ENCODE measurements at regions not wholly inside any gene's neighbourhood (a gene's known extent, or its start where the extent isn't known, plus 50 kb on each side); places are given as distances from the start of the nearest gene placed in this dataset.

GRCh38 chr2:147543056-147543455, 301.8 kb upstream of the ACVR2A start:
- DNase-seq (ENCODE audit: low read depth in 1 of 2, low spot score in 1 of 2), result no peak
- no peaks in the 10 kb centered on the region for H3K27me3 ChIP-seq (ENCODE audit: insufficient read depth, poor library complexity, severe bottlenecking)
- H3K4me3 ChIP-seq (replicated peaks; ENCODE audit: insufficient read depth, low read length), result no peak overlapping the region
- TF ChIP-seq POLR2AphosphoS5 (IDR thresholded peaks at IDR 0.05; ENCODE audit: low read depth), result no peak
- no peak for TF ChIP-seq GABPA (IDR thresholded peaks at IDR 0.05; ENCODE audit: low read depth)
- TF ChIP-seq SPI1 (IDR thresholded peaks at IDR 0.05; ENCODE audit: borderline replicate concordance, low read depth), result no peak
- TF ChIP-seq REST (IDR thresholded peaks at IDR 0.05; ENCODE audit: insufficient replicate concordance, low read depth), result no peak
- no peak for TF ChIP-seq CTCF (IDR thresholded peaks at IDR 0.05; ENCODE audit: insufficient read depth, low read length)
- H3K27ac ChIP-seq (replicated peaks), result no peak overlapping the region

GRCh38 chr2:147542351-147542750, 302.5 kb upstream of the ACVR2A start:
- no peaks in the 10 kb centered on the region for H3K27me3 ChIP-seq (ENCODE audit: insufficient read depth, poor library complexity, severe bottlenecking)
- H3K27ac ChIP-seq (replicated peaks), result no peak overlapping the region
- no peak for DNase-seq (ENCODE audit: low read depth in 1 of 2, low spot score in 1 of 2)
- H3K4me3 ChIP-seq (replicated peaks; ENCODE audit: insufficient read depth, low read length), result no peak overlapping the region
- TF ChIP-seq POLR2AphosphoS5 (IDR thresholded peaks at IDR 0.05; ENCODE audit: low read depth) (no peak), REST (IDR thresholded peaks at IDR 0.05; ENCODE audit: insufficient replicate concordance, low read depth) (no peak), CTCF (IDR thresholded peaks at IDR 0.05; ENCODE audit: insufficient read depth, low read length) (no peak), SPI1 (IDR thresholded peaks at IDR 0.05; ENCODE audit: borderline replicate concordance, low read depth) (peak; percentile 32; the same call in 1 of the 2 replicates), GABPA (IDR thresholded peaks at IDR 0.05; ENCODE audit: low read depth) (no peak)

- H3K4me3 ChIP-seq (replicated peaks; ENCODE audit: insufficient read depth, low read length), result no peak overlapping the region
- no peak overlapping the region for H3K27ac ChIP-seq (replicated peaks)
- H3K27me3 ChIP-seq (ENCODE audit: insufficient read depth, poor library complexity, severe bottlenecking), result no peaks in the 10 kb centered on the region
- DNase-seq (ENCODE audit: low read depth in 1 of 2, low spot score in 1 of 2), result no peak
- TF ChIP-seq REST (IDR thresholded peaks at IDR 0.05; ENCODE audit: insufficient replicate concordance, low read depth) (no peak), SPI1 (IDR thresholded peaks at IDR 0.05; ENCODE audit: borderline replicate concordance, low read depth) (no peak), POLR2AphosphoS5 (IDR thresholded peaks at IDR 0.05; ENCODE audit: low read depth) (no peak), GABPA (IDR thresholded peaks at IDR 0.05; ENCODE audit: low read depth) (no peak), CTCF (IDR thresholded peaks at IDR 0.05; ENCODE audit: insufficient read depth, low read length) (no peak)
These were observed 303.5 kb upstream of the ACVR2A start for GRCh38 chr2:147541314-147541713.

Measured in HL-60 (cell line).